ENCODE measurements at regions not wholly inside any gene's neighbourhood (a gene's known extent, or its start where the extent isn't known, plus 50 kb on each side); places are given as distances from the start of the nearest gene placed in this dataset.
"Not testable (repeated sequence)": the region's sequence is repeated elsewhere in the genome, so short reads cannot be mapped to it uniquely, and the experiment has no call there.

- no peak for DNase-seq
Measured at GRCh38 chr10:30762620-30763019, 133.1 kb upstream of the LYZL2 start.

GRCh38 chr10:30759423-30759822 lies 129.9 kb upstream of the LYZL2 start:
- no peak for DNase-seq

DNA sequence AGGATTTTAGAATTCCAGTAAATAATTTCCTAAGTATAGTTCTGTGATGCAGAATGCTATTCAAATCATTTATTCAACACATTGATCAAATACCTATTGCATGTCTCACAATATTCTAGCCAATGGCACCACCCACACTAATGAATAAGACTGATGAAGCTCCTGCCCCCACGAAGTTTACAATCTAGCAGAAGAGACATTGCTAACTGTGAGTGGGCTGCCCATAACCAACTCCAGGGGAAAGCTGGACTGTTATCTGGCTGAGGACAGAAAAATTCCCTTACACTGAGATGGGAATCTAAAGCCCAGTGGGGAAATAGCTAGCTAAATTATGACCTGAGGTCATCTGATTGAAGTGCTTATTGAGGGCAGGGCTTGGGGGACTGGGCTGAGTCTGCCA lies 128.8 kb upstream of the LYZL2 start:
- DNase-seq = no peak

- no peak for DNase-seq
Measured at GRCh38 chr10:30756896-30757295, 127.3 kb upstream of the LYZL2 start.

DNA sequence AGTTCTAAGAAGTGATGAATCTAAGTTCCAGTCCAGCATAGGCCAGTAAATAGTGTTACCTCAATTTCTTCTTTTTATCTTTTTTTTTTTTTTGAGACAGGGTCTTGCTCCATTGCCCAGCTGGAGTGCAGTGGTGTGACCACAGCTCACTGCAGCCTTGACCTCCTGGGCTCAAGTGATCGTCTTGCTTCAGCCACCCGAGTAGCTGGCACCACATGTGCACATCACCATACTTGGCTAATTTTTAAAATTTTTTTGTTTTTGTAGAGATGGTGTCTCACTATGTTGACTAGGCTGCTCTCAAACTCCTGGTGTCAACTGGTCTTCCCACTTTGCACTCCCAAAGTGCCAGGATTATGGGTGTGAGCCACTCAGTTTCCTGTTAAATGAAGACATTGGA lies 126.6 kb upstream of the LYZL2 start:
- DNase-seq = no peak

DNA sequence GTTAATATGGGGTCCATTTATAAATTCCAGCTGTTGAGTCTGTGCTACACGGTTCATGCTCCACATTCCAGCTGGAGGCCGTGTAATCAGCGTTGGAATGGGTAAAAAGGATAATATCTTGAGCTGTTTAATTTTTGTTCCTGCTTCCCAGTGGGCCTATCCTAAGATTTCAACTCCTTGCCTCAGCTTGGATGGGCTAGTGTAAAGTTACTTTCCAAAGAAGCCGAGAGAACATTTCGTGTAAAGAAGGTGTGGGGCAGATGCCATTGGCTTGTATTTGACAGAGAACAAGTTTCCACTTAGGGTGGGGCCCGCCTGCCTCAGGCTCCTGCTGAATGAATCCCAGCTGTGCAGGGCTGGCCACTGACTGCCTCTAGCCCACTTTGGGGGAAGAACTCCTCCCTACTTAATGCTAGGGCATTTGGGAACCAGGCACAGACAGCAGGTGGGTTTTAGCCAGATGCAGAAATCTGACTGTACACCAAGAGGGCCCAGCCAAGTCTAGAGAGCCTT lies 125.9 kb upstream of the LYZL2 start:
- no peak for DNase-seq

DNA sequence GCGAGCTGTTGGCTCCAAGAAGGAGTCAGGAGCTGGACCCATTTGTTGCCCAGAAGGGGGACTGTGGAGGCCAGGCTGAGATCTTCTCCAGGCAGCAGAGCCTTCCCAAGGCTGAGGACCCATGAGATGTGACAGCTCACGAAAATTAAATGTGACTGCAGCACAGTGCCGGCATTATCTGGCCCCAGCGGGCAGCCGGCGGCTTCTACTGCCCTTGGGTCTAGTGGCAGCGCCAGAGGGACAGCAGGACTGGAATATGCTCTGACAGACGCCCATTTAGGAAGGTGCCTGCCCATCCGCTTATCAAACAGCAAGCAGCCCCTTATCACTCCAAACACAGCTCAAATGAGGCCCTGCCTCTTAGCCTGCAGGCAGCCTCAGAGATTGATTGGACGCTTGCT lies 122.9 kb upstream of the LYZL2 start:
- DNase-seq = no peak

DNA sequence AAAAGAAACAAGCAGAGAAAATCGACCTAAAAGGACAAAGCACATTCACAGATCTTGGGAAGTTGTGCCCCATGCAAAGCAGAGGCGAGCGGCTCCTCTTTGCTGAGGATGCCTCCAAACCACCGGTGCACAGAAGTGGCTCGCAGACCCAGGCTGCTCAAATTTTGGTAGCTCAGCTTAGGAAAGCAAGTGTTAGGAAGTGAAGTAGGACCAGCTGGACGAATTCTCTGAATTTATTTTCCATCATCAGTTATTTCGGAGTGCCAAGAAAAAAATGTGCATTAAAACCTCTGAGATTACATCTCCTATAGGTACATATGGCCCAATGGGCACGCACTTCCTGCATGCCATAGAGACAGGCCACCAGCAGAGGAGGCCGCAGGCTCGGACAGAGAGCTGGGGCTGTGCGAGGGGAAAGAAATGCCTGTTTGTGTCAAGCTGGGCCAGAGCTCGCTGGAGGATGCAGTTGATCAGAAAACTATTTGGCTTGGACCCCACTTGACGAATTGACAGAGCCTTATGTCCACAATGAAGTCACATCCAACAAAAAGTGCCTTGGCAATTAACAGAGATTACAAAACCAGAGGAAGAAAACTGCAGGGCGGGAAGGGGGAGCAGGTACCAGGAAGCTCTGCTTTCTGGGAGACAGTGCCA lies 122.3 kb upstream of the LYZL2 start:
- no peak for DNase-seq

DNA sequence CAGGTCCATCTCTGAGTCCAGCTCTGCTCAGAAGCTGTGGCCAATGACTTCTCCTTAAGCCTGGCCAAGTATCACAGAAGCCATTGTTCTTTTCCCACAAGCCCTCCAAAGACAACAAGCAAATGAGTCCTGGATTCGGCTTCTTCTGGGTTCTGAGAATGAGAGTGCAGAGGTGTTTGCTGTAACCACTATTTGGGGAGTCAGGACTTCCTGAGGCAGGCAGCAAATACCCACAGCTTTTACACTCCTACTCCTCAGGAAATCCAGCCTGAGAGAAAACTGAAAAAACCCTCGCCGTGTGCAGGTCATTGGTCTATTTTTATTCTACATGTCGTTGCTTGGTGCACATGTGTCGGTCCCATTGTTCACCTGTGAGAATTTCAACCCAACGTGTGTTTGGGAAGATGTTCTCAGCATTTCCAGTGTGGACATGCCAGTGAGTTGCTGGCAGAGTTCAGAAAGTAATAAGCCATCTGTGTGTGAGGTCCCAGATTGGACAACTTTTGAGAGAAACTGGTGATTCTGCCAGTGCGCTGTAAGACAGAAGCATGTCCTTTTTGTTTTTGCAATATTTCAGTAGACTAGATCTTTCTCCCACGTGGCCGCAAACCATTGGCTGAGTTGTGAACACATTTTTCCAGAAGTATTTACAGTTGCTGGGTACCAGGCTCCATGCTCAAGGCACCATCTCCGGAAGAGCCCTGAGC lies 121.6 kb upstream of the LYZL2 start:
- no peak for DNase-seq

- DNase-seq = no peak
Measured at GRCh38 chr10:30749385-30749784, 119.8 kb upstream of the LYZL2 start.

DNA sequence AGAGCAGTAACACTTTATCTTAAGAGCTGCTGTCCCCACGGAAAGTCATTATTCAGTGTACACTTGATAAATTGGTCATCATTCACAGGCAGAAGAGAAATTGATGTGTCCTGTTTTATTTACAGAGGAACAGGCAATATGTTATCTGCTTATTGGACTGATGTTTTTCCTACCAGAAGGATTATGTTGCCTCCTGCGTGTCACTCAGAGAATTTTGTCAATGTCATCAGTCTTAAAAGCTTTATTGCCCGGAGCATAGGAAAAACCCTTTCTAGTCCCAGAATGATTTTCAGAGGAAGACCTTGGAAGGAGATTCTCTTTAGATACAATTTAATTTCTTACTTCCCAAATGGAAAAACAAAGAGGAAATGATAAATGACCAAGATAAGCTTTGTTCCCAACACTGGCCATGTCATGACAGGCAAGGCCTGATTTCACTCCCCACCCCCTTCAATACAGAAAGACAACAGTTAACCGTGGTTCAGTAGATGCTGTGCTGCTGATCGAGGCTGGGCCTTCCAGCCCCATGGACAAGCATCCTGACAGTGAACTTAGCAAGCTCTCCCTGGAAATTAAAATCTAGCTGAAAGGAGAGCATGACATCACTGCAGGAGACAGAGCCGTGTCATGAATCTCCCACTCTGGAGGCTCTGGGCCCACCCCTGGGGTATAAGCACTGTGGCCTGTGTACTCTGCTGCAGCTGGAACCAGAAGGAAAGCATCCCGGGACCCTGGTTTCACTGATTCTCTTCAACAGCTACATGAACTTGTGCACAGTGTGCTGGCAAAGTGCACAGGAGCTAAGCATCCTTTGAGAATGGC lies 118.8 kb upstream of the LYZL2 start:
- DNase-seq = no peak

DNA sequence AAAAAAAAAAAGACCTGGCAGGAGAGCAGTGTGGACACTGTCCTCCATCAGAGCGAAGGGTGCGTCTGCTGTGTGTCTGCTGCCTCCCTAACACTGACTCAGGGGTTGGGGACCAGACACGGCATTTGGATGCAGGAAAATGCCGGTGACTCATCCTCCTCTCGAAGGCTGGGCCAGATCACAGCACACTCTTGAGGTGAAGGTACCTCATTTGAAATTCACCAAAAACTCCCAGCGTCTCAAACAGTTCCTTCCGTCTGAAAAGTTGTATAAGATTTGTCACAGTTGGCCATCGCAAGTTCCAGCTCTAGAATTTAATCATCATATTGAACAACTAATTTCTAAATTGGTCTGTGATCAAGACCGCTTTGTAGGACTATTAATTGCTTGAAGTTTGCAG lies 118.1 kb upstream of the LYZL2 start:
- DNase-seq = no peak

DNA sequence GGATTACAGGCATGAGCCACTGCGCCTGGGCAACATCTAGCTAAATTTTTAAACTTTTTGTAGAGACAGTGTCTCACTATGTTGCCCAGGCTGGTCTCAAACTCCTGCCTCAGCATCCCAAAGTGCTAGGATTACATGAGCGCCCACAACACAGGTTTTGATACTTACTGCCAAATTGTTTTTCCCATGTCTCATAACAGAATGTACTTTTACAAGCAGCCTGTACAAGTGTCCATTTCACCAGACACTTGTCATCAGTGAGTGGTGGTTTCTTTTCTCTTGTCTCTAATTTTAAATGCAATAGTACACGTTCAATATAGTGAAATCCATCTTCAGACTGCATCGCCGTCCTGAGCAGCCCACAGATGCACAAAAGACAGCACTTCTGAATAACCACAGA lies 116.4 kb upstream of the LYZL2 start:
- DNase-seq = no peak

- DNase-seq = no peak
Measured at GRCh38 chr10:30744106-30744505, 114.6 kb upstream of the LYZL2 start.

- no peak for DNase-seq
Measured at GRCh38 chr10:30743586-30743985, 114.0 kb upstream of the LYZL2 start.

- no peak for DNase-seq
Measured at GRCh38 chr10:30742471-30742870, 112.9 kb upstream of the LYZL2 start.

GRCh38 chr10:30740774-30741173 lies 111.2 kb upstream of the LYZL2 start:
- DNase-seq = not testable (repeated sequence)

GRCh38 chr10:30738416-30738815 lies 108.9 kb upstream of the LYZL2 start:
- no peak for DNase-seq

DNA sequence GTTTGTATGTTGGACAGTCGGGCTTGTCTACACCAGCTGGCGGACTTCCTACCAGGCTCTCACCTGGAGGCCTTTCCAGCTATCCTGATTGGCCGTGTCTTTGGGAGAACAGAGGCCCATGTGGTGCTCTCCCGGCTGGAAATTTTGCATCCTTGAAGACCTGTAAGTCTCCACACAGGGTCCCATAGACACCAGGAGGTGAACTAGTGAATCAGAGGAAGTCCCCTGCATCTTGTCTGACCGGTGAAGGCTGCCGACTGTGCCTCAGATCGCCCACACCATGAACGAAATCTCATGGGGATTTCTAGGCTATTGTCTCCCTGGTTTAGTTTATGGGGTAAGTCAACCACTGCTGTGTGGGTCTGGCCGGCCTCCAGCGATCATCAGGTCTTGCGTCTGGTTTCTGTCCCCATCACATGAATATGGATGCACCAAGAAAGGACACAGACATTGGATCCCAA lies 108.4 kb upstream of the LYZL2 start:
- DNase-seq = no peak

DNA sequence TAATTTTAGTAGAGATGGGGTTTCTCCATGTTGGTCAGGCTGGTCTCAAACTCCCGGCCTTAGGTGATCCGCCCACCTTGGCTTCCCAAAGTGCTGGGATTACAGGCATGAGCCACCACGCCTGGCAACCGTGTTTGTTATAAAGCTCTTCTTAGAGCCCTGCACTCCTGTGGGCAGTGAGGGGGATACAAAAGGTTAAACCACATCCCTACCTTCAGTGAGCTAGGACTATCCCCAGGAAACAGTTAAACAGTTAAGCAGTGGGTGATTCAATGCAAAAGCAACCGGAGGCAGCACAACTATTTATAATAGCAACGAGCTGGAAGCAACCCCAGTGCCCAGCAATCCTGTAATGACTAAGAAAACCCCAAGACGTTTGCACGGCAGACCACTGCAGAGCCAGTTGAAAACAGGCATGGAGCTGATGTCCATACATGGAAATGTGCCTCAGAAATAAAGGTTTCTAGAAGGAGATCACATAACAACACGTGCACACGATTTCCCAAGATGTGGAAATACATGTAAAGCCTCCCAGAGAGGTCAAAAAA lies 107.2 kb upstream of the LYZL2 start:
- DNase-seq = no peak

- DNase-seq = no peak
Measured at GRCh38 chr10:30734901-30735300, 105.3 kb upstream of the LYZL2 start.

DNA sequence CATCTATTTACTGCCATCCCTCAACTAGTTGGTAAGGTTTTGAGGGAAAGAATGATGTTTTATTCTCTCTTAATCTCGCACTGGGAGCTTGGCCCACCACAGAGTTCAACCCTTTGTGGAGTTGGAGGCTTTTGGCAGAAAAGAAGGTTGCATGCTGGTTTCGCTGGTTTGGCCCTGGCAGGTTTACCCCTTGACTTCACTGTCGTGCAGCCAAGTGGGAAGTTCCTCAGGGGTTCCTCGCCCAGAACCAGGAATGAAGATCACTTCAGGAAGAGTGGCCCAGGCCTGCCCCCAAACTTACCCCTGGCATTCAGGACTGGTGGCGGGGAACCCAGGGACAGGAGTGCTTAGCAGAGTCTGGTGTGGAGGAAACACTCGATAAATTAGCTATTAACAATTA lies 103.1 kb upstream of the LYZL2 start:
- no peak for DNase-seq

GRCh38 chr10:30731963-30732362 lies 102.4 kb upstream of the LYZL2 start:
- DNase-seq = no peak
